NCI-H526 (cell line): ENCODE measurements at regions not wholly inside any gene's neighbourhood (a gene's known extent, or its start where the extent isn't known, plus 50 kb on each side); places are given as distances from the start of the nearest gene placed in this dataset.
"Not testable (repeated sequence)": the region's sequence is repeated elsewhere in the genome, so short reads cannot be mapped to it uniquely, and the experiment has no call there.

Source experiments
- DNase-seq, 2 experiments: peaks; one replicate each; lab custom pipeline; 2025; lab: John Stamatoyannopoulos, UW

GRCh38 chr1:120357046-120357445 lies 57.8 kb upstream of the NBPF8 start:
- not testable (repeated sequence) for DNase-seq

- peak; percentile 50 to 59 for DNase-seq
Observed at GRCh38 chr1:120356170-120356569, 58.7 kb upstream of the NBPF8 start.

- DNase-seq, result peak; percentile 58 to 61
Observed at GRCh38 chr1:120354618-120355184, 60.1 kb upstream of the NBPF8 start.

- DNase-seq, result peak in 1 of 2 experiments; percentile 33
Observed at GRCh38 chr1:120342231-120343073, 72.4 kb upstream of the NBPF8 start.

GRCh38 chr1:120341756-120342155 lies 73.1 kb upstream of the NBPF8 start:
- not testable (repeated sequence) for DNase-seq

- DNase-seq, result not testable (repeated sequence)
Observed at GRCh38 chr1:120340838-120341751, 73.7 kb upstream of the NBPF8 start.

- not testable (repeated sequence) for DNase-seq
Observed at GRCh38 chr1:120315738-120316137, 99.1 kb upstream of the NBPF8 start.

- not testable (repeated sequence) for DNase-seq
Observed at GRCh38 chr1:120311930-120312329, 102.9 kb upstream of the NBPF8 start.

- DNase-seq, result not testable (repeated sequence)
Observed at GRCh38 chr1:120308940-120309578, 105.8 kb upstream of the NBPF8 start.

GRCh38 chr1:120305046-120305445 lies 109.8 kb upstream of the NBPF8 start:
- DNase-seq, result not testable (repeated sequence)

GRCh38 chr1:120304341-120304740 lies 110.5 kb upstream of the NBPF8 start:
- DNase-seq, result not testable (repeated sequence)

- DNase-seq, result not testable (repeated sequence)
Observed at GRCh38 chr1:120299433-120300057, 115.3 kb upstream of the NBPF8 start.

GRCh38 chr1:120298487-120298886 lies 116.3 kb upstream of the NBPF8 start:
- not testable (repeated sequence) for DNase-seq

GRCh38 chr1:120297345-120297953 lies 117.4 kb upstream of the NBPF8 start:
- not testable (repeated sequence) for DNase-seq

GRCh38 chr1:120290105-120290504 lies 113.8 kb upstream of the SEC22B start:
- not testable (repeated sequence) for DNase-seq

- not testable (repeated sequence) for DNase-seq
Observed at GRCh38 chr1:120289601-120290074, 113.3 kb upstream of the SEC22B start.

- not testable (repeated sequence) for DNase-seq
Observed at GRCh38 chr1:120288814-120289600, 112.7 kb upstream of the SEC22B start.

- DNase-seq, result not testable (repeated sequence)
Observed at GRCh38 chr1:120288167-120288566, 111.8 kb upstream of the SEC22B start.

- not testable (repeated sequence) for DNase-seq
Observed at GRCh38 chr1:120282744-120283464, 106.6 kb upstream of the SEC22B start.
